Cardiac muscle cell (in vitro differentiated cells and primary cell): ENCODE measurements at regions not wholly inside any gene's neighbourhood (a gene's known extent, or its start where the extent isn't known, plus 50 kb on each side); places are given as distances from the start of the nearest gene placed in this dataset.

Experiments used
- DNase-seq, 2 donors: peaks; one replicate each; pipeline versions ENCODE4 v3.0.0 to v3.0.0-alpha.2; 2010 to 2017; ENCODE audit warnings: low read depth in 1 of 2, low spot score in 1 of 2
- H3K27ac ChIP-seq: fragments of 200-600 bp; sonication (generic); 2 replicates; pipeline ENCODE4 v1.5.1; 2016
- H3K27me3 ChIP-seq: fragments of 200-600 bp; sonication (generic); 2 replicates; pipeline ENCODE4 v1.6.0; 2016; ENCODE audit warnings: control low read depth
- H3K36me3 ChIP-seq: fragments of 200-600 bp; sonication (generic); 2 replicates; pipeline ENCODE4 v1.5.1; 2016; ENCODE audit warnings: control low read depth
- H3K4me1 ChIP-seq: fragments of 200-600 bp; sonication (generic); 2 replicates; pipeline ENCODE4 v1.8.1; 2017; ENCODE audit warnings: low read depth, mild to moderate bottlenecking, mixed run types
- H3K4me3 ChIP-seq: fragments of 200-600 bp; sonication (generic); 2 replicates; pipeline ENCODE4 v1.5.1; 2016; ENCODE audit warnings: mild to moderate bottlenecking
- H3K9me3 ChIP-seq: fragments of 200-600 bp; sonication (generic); 2 replicates; pipeline ENCODE4 v1.5.1; 2017; ENCODE audit warnings: low read depth, mild to moderate bottlenecking, control low read depth
- CTCF ChIP-seq: IDR thresholded peaks from 2 replicates; pipeline ENCODE4 v1.5.1; 2012; ENCODE audit warnings: low read depth, mild to moderate bottlenecking, low read length

- H3K9me3 ChIP-seq = no peaks in the 10 kb centered on the region
- H3K4me1 ChIP-seq = peaks cover 6% of the 10 kb centered on the region
Observed at GRCh38 chr12:111126331-111126730, 206.0 kb upstream of the MYL2 start.

DNA sequence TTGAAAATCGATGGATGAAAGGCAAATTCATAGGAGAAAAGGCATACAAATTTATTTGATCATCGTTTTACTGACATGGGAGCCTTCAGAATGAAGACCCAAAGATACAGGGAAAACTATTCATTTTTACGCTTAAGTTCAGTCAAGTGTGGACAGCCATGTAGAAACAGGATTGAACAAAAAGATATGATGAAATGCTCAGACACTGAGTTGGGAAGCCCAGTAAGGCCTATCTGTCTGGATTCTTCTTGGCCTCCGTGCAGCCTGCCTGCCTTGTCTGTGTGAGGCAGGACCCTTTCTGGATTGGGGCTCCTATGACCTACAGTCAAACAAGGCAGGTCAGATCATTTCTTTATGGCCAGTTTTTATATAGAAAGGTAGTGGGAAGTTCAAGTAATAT is 203.8 kb upstream of the MYL2 start:
- DNase-seq = no peak

More at GRCh38 chr12:111126331-111126730, 206.0 kb upstream of the MYL2 start:
- Histone ChIP-seq H3K27ac (no peak overlapping the region), H3K27me3 (no peaks in the 10 kb centered on the region), H3K4me3 (no peak overlapping the region), H3K36me3 (no peaks in the 10 kb centered on the region)
- no peak for TF ChIP-seq CTCF
- peak in 1 of 2 donors; percentile 25 for DNase-seq

DNA sequence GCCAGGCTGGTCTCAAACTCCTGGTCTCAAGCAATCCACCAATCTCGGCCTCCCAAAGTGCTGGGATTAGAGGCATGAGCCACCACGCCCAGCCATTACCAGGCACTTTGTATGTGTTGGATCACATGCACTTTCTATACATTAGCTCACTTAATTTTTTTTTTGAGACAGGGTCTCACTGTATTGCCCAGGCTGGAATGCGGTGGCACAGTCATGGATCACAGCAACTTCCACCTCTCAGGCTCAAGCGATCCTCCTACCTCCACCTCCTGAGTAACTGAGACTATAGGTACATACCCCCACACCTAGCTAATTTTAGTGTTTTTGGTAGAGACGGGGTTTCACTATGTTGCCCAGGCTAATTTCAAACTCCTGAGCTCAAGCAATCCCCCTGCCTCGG is 203.0 kb upstream of the MYL2 start:
- no peak for TF ChIP-seq CTCF
- no peaks in the 10 kb centered on the region for H3K27me3 ChIP-seq
- peaks cover 6% of the 10 kb centered on the region for H3K4me1 ChIP-seq
- H3K4me3 ChIP-seq = no peak overlapping the region
- H3K9me3 ChIP-seq = no peaks in the 10 kb centered on the region
- no peaks in the 10 kb centered on the region for H3K36me3 ChIP-seq
- no peak for DNase-seq
- no peak overlapping the region for H3K27ac ChIP-seq

More for the DNA sequence above, 203.8 kb upstream of the MYL2 start:
- no peak for TF ChIP-seq CTCF
- Histone ChIP-seq H3K27me3 (no peaks in the 10 kb centered on the region), H3K4me1 (peaks cover 6% of the 10 kb centered on the region), H3K36me3 (no peaks in the 10 kb centered on the region), H3K9me3 (no peaks in the 10 kb centered on the region), H3K4me3 (no peak overlapping the region), H3K27ac (no peak overlapping the region)

GRCh38 chr12:111122458-111122878 is 202.1 kb upstream of the MYL2 start:
- H3K4me3 ChIP-seq = no peak overlapping the region
- no peak for DNase-seq
- no peak for TF ChIP-seq CTCF
- H3K36me3 ChIP-seq = no peaks in the 10 kb centered on the region
- H3K9me3 ChIP-seq = no peaks in the 10 kb centered on the region
- peaks cover 6% of the 10 kb centered on the region for H3K4me1 ChIP-seq
- H3K27ac ChIP-seq = no peak overlapping the region
- no peaks in the 10 kb centered on the region for H3K27me3 ChIP-seq

- no peak for TF ChIP-seq CTCF
- no peaks in the 10 kb centered on the region for H3K27me3 ChIP-seq
- peak in 1 of 2 donors; percentile 58 for DNase-seq
- no peak overlapping the region for H3K27ac ChIP-seq
- H3K4me1 ChIP-seq = peaks cover 6% of the 10 kb centered on the region
- H3K36me3 ChIP-seq = no peaks in the 10 kb centered on the region
- H3K9me3 ChIP-seq = no peaks in the 10 kb centered on the region
- no peak overlapping the region for H3K4me3 ChIP-seq
Observed at GRCh38 chr12:111121840-111122239, 201.5 kb upstream of the MYL2 start.

DNA sequence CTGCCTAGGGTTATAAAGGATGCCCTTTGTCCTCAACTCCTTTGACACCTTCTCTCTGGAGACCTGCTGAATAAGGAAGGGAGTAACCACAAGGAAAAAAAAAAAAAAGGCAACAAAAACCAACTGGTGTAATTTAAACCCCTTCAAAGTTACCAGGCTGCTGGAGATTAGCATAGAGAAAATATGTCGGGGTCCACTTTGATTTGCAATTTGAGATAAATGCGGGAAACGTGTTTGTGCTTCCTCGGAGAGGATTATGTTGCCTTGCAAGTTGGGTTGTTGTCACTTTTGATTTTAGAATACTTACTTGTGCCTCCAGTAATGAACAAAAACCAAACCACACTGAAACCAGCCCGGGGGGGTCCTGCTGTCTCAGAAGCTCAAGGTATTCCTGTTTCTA is 200.2 kb upstream of the MYL2 start:
- Histone ChIP-seq H3K27me3 (no peaks in the 10 kb centered on the region), H3K4me1 (peaks cover 6% of the 10 kb centered on the region), H3K27ac (no peak overlapping the region), H3K4me3 (no peak overlapping the region), H3K36me3 (no peaks in the 10 kb centered on the region), H3K9me3 (no peaks in the 10 kb centered on the region)
- no peak for TF ChIP-seq CTCF
- no peak for DNase-seq
